WTC11 (cell line): ENCODE measurements at regions not wholly inside any gene's neighbourhood (a gene's known extent, or its start where the extent isn't known, plus 50 kb on each side); places are given as distances from the start of the nearest gene placed in this dataset.

Experiments used
- KAT7 ChIP-seq: sonication (generic); formaldehyde crosslinking; IDR thresholded peaks from 2 replicates; pipeline ENCODE4 v1.8.1; 2023; ENCODE audit warnings: missing genetic modification reagents, mild to moderate bottlenecking, borderline replicate concordance
- NFE2L1 ChIP-seq: sonication (generic); formaldehyde crosslinking; IDR thresholded peaks from 2 replicates; pipeline ENCODE4 v1.8.1; 2023; ENCODE audit warnings: missing genetic modification reagents
- NR3C1 ChIP-seq: sonication (generic); formaldehyde crosslinking; conservative IDR thresholded peaks from 2 replicates; pipeline ENCODE4 v1.8.1; 2023; ENCODE audit warnings: low read depth, mild to moderate bottlenecking, missing genetic modification reagents
- SP1 ChIP-seq: sonication (generic); formaldehyde crosslinking; conservative IDR thresholded peaks from 2 replicates; pipeline ENCODE4 v1.8.1; 2022; ENCODE audit warnings: missing genetic modification reagents
- ZNF232 ChIP-seq: sonication (generic); formaldehyde crosslinking; IDR thresholded peaks from 2 replicates; pipeline ENCODE4 v1.8.0; 2022; ENCODE audit warnings: mild to moderate bottlenecking, missing genetic modification reagents
- ZNF423 ChIP-seq: fragments of 250-450 bp; sonication (Bioruptor Pico); IDR thresholded peaks from 2 replicates; pipeline ENCODE4 v2.1.2; 2022; ENCODE audit warnings: mild to moderate bottlenecking, moderate library complexity
- TF ChIP-seq, protein P1 (sequence below): fragments of 200-600 bp; IDR thresholded peaks from 2 replicates; pipeline ENCODE4 v1.8.0; 2022; ENCODE audit warnings: antibody characterized with exemption
- TF ChIP-seq, protein P2 (sequence below): sonication (generic); formaldehyde crosslinking; conservative IDR thresholded peaks from 2 replicates; pipeline ENCODE4 v1.8.1; 2022; ENCODE audit warnings: mild to moderate bottlenecking, missing genetic modification reagents
- TF ChIP-seq, protein P3 (sequence below): sonication (generic); formaldehyde crosslinking; IDR thresholded peaks from 2 replicates; pipeline ENCODE4 v1.8.0; 2022; ENCODE audit warnings: missing genetic modification reagents

GRCh38 chr12:32032205-32032810 is 73.1 kb downstream of the RESF1 start:
- TF ChIP-seq, protein P1, sequence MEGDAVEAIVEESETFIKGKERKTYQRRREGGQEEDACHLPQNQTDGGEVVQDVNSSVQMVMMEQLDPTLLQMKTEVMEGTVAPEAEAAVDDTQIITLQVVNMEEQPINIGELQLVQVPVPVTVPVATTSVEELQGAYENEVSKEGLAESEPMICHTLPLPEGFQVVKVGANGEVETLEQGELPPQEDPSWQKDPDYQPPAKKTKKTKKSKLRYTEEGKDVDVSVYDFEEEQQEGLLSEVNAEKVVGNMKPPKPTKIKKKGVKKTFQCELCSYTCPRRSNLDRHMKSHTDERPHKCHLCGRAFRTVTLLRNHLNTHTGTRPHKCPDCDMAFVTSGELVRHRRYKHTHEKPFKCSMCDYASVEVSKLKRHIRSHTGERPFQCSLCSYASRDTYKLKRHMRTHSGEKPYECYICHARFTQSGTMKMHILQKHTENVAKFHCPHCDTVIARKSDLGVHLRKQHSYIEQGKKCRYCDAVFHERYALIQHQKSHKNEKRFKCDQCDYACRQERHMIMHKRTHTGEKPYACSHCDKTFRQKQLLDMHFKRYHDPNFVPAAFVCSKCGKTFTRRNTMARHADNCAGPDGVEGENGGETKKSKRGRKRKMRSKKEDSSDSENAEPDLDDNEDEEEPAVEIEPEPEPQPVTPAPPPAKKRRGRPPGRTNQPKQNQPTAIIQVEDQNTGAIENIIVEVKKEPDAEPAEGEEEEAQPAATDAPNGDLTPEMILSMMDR: no peak
- no peak for TF ChIP-seq KAT7
- no peak for TF ChIP-seq NFE2L1
- TF ChIP-seq NR3C1 (CRISPR knock-in tag): no peak
- TF ChIP-seq ZNF232: no peak
- TF ChIP-seq, protein P2, sequence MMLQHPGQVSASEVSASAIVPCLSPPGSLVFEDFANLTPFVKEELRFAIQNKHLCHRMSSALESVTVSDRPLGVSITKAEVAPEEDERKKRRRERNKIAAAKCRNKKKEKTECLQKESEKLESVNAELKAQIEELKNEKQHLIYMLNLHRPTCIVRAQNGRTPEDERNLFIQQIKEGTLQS (CRISPR knock-in tag): no peak
- no peak for TF ChIP-seq ZNF423 (CRISPR knock-in tag)
- TF ChIP-seq, protein P3, sequence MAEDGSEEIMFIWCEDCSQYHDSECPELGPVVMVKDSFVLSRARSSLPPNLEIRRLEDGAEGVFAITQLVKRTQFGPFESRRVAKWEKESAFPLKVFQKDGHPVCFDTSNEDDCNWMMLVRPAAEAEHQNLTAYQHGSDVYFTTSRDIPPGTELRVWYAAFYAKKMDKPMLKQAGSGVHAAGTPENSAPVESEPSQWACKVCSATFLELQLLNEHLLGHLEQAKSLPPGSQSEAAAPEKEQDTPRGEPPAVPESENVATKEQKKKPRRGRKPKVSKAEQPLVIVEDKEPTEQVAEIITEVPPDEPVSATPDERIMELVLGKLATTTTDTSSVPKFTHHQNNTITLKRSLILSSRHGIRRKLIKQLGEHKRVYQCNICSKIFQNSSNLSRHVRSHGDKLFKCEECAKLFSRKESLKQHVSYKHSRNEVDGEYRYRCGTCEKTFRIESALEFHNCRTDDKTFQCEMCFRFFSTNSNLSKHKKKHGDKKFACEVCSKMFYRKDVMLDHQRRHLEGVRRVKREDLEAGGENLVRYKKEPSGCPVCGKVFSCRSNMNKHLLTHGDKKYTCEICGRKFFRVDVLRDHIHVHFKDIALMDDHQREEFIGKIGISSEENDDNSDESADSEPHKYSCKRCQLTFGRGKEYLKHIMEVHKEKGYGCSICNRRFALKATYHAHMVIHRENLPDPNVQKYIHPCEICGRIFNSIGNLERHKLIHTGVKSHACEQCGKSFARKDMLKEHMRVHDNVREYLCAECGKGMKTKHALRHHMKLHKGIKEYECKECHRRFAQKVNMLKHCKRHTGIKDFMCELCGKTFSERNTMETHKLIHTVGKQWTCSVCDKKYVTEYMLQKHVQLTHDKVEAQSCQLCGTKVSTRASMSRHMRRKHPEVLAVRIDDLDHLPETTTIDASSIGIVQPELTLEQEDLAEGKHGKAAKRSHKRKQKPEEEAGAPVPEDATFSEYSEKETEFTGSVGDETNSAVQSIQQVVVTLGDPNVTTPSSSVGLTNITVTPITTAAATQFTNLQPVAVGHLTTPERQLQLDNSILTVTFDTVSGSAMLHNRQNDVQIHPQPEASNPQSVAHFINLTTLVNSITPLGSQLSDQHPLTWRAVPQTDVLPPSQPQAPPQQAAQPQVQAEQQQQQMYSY (CRISPR knock-in tag): no peak
- TF ChIP-seq SP1 (CRISPR knock-in tag): no peak
